HG03159 (cell line): ENCODE measurements at regions not wholly inside any gene's neighbourhood (a gene's known extent, or its start where the extent isn't known, plus 50 kb on each side); places are given as distances from the start of the nearest gene placed in this dataset.

Source experiments
- ATAC-seq: cut with Tn5 transposase; IDR thresholded peaks from one replicate; pipeline ENCODE4 v1.9.1; 2021; ENCODE audit warnings: mild to moderate bottlenecking, moderate library complexity; ENCODE audit not compliant: unreplicated experiment

- ATAC-seq = no peak
These were observed 327.5 kb upstream of the TBL1XR1 start for GRCh38 chr3:177524742-177525141.

- no peak for ATAC-seq
These were observed 328.1 kb upstream of the TBL1XR1 start for GRCh38 chr3:177525414-177525813.

DNA sequence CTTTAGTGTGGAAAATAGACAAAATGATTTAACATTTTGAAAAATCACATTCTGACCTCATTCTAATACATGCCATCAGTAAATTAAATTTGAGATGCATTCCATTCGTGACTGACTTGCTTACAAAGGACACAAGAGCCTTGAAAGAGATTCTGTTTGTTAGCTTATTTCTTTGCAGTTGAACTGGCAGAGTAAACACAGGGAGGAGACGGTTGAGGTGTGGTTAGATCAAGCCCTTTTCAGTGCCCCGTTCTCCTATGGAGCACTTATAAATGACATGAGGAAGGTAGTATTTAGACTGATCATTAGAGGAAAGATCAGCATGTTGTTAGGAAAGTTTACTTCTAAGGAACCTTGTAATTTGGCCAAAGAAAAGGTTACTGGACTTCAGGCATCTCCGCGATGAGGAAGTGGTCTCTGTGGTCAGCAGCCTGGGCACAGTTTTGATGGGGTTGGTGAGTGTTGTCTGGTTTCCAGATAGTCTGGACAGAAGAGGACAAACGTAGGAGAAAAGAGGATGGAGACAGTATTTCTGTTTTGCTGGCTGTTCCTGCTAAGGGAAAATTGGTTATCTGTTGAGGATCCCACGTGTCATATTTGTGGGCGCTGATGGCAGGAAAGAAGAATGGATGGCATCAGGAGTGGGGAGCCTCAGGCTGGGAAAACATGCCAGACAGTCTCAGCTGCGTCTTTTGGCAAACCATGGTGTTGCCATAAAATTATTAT lies 328.9 kb upstream of the TBL1XR1 start:
- ATAC-seq = no peak

GRCh38 chr3:177527182-177527581 lies 329.9 kb upstream of the TBL1XR1 start:
- no peak for ATAC-seq

DNA sequence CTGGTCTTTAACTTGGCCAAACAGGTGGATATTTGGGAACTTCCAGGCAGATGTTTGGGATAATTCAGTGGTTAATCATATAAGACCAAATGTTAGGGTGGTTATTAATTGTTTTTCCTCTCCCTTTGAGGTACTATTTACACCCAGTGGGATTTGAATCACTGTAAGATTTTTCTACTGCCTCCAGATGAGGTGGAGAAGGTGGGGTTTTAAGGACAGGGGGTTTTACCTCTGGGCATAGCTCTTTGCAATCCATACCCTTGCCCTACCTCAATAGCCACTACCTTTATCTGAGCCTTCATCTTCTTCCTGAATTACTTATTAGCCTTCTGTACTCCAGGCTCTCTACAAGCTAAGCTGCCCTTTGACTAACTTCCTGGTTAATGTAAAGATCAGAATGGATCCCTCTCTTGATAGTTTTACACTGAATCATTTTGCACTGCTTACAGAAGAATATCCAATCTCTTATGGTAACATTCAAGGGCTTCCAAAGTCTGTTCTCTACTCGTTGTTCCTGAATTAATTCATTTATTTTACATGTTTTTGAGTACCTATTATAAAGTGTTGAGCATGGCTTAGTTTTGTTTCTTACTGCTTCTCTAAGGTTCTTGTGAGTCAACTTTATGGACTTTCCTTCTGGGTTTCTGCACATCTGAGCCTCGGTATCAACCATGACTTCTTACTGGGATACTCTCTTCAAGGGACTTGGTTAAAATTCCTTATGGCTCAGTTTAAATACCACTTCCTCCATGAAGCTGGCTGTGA lies 331.2 kb upstream of the TBL1XR1 start:
- ATAC-seq = no peak

GRCh38 chr3:177529071-177529550 lies 331.8 kb upstream of the TBL1XR1 start:
- ATAC-seq = no peak

DNA sequence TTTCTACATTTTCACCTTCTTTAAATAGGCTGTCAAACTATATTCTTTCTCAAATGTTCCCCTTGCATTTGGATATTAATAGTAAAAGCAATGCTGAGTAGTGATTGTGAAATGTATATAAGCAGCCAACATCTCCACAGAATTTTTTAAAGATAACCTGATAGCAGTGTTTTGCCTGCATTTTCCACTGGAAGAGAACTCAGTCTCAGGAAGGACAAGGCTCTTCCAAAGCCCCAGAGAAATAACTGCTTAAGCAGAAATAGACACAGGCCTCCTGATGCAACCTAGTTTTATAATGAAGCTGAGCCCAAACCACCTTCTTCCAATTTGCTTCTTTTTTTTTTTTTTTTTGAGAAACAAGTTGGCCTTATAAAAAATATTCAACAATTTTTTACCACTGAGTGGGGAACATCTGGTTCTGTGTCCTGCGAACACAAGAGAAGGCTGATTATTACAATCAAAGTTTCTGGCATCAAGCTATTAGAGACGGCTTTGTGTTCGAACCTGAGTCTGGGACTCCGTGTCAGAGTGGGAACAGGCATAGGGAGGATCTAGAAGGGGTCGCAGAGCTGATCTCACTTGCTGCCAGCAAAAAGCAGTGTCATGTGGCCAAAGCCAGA lies 332.5 kb upstream of the TBL1XR1 start:
- ATAC-seq = no peak

GRCh38 chr3:177530908-177531307 lies 333.6 kb upstream of the TBL1XR1 start:
- no peak for ATAC-seq

GRCh38 chr3:177536873-177537272 lies 339.6 kb upstream of the TBL1XR1 start:
- ATAC-seq = no peak

DNA sequence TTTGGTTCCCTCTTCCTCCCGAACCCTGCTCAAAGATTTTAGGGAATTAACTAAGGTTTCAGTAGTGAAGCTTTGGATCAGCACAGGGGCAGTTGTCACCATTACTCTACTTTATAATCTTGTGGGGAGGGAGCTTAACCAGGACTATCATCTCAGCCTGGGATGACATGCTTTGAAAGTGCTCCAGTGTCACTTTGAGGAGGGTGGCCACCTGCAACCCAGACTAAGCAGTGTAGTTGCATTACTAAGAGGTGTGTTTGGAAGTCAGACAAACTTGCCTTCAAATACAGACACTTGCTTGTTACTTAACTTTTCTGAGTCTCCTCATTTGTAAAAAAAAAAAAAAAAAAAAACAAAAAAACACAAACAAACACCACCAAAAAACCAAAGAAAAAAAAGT lies 340.3 kb upstream of the TBL1XR1 start:
- ATAC-seq = no peak

DNA sequence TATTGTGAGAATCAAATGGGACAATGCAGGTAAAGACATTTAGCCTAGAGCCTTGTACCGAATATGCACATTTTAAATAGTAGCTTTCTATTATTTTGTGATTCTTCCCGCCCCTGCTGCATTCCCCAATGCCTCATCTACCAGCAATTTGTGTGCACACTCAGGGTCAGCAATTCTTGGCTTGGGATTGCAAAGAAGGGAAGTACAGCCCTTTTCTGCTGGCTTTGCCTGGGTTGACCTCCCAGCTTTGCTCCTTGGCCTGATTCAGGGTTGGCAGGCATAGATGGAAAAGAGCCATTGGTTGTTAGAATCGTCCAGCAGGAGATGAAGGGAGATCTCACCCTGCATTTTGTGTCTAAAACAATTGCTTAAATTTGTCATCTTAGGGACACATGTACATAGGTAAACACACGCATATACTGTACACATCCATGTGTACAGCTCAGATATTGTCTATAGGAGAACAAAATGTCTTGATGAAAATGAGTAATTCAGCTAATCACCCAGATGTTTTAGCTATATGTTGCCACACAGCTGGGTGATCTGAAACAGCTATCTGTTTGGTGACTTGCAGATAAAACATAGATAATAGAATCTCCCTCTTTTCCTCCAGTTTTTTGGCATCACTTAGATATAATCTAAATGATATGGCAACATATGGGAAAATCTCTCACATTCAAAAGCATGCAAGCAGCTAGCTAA lies 340.9 kb upstream of the TBL1XR1 start:
- no peak for ATAC-seq

DNA sequence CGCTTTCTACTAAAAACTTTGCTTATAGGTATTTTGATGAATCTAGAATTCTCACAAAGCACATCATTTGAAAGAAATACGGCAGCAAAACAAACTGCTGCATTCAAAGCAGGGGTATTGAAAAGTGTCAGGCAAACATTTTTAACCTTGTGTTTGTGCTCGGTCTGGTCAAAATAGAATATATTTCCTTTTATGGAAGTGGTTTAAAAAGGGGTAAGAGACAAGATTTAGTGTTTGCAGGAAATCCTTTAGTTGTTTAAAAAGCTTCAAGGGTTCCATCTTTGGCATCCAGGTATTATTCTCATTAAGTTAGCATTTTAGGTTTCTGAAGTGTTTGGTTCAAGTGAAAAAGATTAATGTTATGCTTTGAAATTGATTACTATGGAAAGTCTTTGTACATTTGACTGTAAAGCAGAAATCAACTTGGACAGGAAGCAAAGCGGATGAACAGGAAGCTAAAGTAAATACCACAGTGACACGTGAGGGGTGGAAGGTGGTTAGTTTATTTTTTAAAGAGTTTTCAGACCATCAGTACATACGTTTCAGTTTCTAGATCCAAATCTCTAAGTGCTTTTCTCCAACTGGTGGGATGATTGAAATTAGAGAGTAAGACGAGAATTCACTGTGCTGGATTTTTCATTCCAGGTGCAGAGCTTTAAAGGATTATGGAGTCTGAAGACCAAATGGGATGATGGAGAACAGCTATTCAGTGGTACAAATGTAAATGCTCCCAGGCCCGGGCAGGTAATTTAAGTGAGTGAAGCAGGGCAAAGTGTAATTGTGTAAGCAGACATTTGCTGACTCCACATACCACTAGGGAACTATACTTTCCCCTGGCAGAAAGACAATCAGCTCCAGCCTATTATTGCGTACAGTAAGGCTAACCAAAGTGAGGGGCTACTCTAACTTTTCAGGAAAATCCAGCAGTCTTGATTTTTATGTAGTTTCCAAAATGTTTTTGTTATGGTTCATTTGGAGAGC lies 341.8 kb upstream of the TBL1XR1 start:
- peak; percentile 98 for ATAC-seq

DNA sequence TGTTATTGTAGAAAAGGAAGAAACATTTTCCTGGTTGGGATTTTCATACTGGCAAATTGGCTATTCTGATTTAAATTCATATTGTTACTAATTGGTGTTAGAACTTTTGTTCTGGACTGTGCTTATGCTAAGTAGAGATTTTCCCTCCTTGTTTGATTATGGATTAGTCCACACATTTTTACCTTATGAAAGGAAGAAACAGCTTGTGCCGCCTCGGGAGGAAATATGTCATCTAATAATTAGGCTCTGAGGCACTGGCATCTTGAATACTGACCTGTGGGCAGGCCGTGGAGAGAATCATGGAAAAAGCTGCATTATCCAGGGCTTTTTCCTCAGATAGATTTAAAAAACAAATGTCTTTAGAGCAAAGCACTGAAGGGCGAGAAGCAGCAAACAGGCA lies 344.3 kb upstream of the TBL1XR1 start:
- ATAC-seq = no peak

DNA sequence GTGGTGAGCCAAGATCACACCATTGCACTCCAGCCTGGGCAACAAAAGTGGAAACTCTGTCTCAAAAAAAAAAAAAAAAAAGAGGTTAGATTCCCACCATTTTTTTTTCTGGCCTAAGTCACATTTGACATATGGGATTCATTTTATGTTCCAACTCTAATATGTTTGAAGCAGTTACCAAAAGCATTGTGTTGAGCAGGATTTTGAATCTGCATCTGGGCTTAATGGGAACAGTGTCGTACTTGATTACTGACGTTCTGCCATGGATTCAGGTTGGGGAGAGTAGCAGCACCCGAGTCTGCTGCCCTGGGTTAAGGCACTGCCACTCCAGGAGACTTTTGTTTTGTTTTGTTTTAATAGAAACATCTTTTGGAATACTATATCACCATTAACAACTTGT lies 348.7 kb upstream of the TBL1XR1 start:
- ATAC-seq = no peak

DNA sequence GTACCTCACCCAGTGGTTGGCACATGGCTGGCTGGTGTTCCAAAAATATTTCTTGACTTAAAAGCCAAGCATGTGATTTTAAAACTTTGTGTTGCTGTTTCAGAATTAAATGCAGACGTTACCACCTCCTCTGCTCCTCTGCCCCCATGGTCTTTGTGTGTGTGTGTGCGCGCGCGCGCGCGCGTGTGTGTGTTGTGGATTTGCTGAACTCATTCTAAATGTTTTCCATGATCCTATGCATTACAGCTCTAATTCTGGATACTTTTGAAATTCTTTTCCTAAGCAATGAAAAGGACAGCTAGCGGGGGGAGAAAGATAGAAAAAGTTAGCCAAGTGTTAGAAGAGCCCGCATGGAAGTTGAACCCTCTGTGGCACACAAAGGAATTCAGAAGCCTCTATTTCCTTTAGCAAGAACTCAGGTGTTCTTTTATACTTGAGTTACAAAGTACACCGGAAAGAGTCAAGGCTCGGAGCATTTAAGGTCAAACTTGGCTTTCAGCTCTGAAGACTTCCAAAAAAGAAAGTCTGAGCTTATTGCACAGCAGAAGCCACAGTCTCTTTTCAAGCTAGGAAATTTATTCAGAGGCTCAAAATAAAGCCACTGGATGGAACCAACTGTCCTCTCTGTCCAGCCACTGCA lies 350.5 kb upstream of the TBL1XR1 start:
- ATAC-seq = no peak

- no peak for ATAC-seq
These were observed 353.4 kb upstream of the TBL1XR1 start for GRCh38 chr3:177550667-177551066.

GRCh38 chr3:177551431-177551836 lies 354.2 kb upstream of the TBL1XR1 start:
- ATAC-seq = no peak

- no peak for ATAC-seq
These were observed 354.8 kb upstream of the TBL1XR1 start for GRCh38 chr3:177552051-177552450.

GRCh38 chr3:177553012-177553411 lies 355.7 kb upstream of the TBL1XR1 start:
- no peak for ATAC-seq

DNA sequence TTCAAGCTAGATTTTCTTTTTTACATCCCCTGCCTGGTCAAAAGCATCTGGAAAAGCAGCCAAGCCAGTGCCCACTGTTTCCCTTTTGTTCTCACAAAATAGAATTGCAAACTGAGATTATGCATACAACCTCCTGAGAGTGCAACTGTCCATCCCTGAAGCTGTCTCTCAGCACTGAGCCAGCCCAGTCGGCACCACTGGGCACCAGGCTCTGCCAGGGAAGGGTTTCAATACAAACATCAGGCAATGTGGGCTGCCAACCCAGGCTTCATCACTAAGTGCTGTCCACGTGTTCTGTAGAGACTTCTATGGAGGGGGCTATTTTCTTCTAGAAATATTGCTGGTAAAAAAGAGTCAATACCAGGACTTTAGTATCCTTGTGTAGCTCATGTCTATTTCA lies 356.3 kb upstream of the TBL1XR1 start:
- no peak for ATAC-seq
